GM10248 (cell line): ENCODE measurements at regions not wholly inside any gene's neighbourhood (a gene's known extent, or its start where the extent isn't known, plus 50 kb on each side); places are given as distances from the start of the nearest gene placed in this dataset.

Experiments used
- CTCF ChIA-PET: fragments of 300-600 bp; sonication (Branson Sonifier 250); formaldehyde crosslinking; extraction: SDS; loops from one replicate; lab custom pipeline; 2021; ENCODE audit warnings: antibody characterized with exemption; lab: Yijun Ruan, JAX
- POLR2A ChIA-PET: fragments of 350-650 bp; sonication (Branson Sonifier 250); formaldehyde crosslinking; extraction: SDS; loops from one replicate; lab custom pipeline; 2020; ENCODE audit warnings: antibody characterized with exemption; lab: Yijun Ruan, JAX
- DNase-seq: peaks from one replicate; pipeline ENCODE4 v3.0.0; 2012; ENCODE audit errors: extremely low spot score
- CTCF ChIP-seq: IDR thresholded peaks from 2 replicates; pipeline ENCODE4 v1.5.1; 2012; ENCODE audit warnings: mild to moderate bottlenecking, low read depth; ENCODE audit errors: extremely low read depth, missing control alignments, control extremely low read depth

- ChIA-PET POLR2A (no interaction called here), CTCF (no interaction called here)
- TF ChIP-seq CTCF: no peak
- DNase-seq: no peak
These were observed 82.1 kb downstream of the PYDC2 start for GRCh38 chr3:191543018-191543417.

GRCh38 chr3:191543897-191544296, 82.9 kb downstream of the PYDC2 start:
- CTCF ChIA-PET: no interaction called here
- no peak for DNase-seq
- POLR2A ChIA-PET: no interaction called here
- TF ChIP-seq CTCF: no peak

- no peak for DNase-seq
- CTCF ChIA-PET: no interaction called here
- POLR2A ChIA-PET: no interaction called here
- TF ChIP-seq CTCF: no peak
These were observed 88.4 kb downstream of the PYDC2 start for GRCh38 chr3:191549357-191549756.

GRCh38 chr3:191555037-191555436, 94.1 kb downstream of the PYDC2 start:
- no peak for DNase-seq
- CTCF ChIA-PET: interaction anchor here (1.3 kb wide), 1 partner anchor 9 kb away, joined by 3 read pairs; no protein-coding TSS in a partner anchor
- POLR2A ChIA-PET: no interaction called here
- no peak for TF ChIP-seq CTCF

GRCh38 chr3:191557322-191557721, 96.4 kb downstream of the PYDC2 start:
- DNase-seq: no peak
- CTCF ChIA-PET: interaction anchor here (1.8 kb wide), 1 partner anchor 14 kb away, joined by 6 read pairs; no protein-coding TSS in a partner anchor
- POLR2A ChIA-PET: no interaction called here
- TF ChIP-seq CTCF: no peak

- ChIA-PET CTCF (no interaction called here), POLR2A (no interaction called here)
- DNase-seq: no peak
- TF ChIP-seq CTCF: no peak
These were observed 102.8 kb downstream of the PYDC2 start for GRCh38 chr3:191563722-191564121.
